ENCODE measurements at regions not wholly inside any gene's neighbourhood (a gene's known extent, or its start where the extent isn't known, plus 50 kb on each side); places are given as distances from the start of the nearest gene placed in this dataset.
"Not testable (repeated sequence)": the region's sequence is repeated elsewhere in the genome, so short reads cannot be mapped to it uniquely, and the experiment has no call there.

DNA sequence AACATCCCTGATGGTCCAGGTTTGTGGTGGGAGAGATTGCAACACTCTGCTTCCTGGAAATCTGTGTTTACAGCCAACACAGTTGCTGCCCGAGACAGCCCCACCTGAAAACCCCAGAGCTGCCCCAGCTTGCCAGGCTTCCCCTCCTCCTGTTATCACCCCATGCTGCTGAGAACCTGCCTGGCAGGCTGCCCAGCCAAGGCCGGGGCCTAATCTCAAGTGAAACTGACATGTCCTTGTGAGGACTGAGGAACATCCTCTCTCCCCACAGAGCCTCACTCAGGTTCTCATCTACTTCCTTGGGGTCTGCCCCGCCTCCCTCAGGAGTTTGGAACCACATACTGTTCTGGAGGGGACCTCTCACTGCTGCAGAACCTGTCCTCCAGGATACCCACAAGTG is 358.4 kb downstream of the KCNJ18 start:
- TF ChIP-seq, protein P1, sequence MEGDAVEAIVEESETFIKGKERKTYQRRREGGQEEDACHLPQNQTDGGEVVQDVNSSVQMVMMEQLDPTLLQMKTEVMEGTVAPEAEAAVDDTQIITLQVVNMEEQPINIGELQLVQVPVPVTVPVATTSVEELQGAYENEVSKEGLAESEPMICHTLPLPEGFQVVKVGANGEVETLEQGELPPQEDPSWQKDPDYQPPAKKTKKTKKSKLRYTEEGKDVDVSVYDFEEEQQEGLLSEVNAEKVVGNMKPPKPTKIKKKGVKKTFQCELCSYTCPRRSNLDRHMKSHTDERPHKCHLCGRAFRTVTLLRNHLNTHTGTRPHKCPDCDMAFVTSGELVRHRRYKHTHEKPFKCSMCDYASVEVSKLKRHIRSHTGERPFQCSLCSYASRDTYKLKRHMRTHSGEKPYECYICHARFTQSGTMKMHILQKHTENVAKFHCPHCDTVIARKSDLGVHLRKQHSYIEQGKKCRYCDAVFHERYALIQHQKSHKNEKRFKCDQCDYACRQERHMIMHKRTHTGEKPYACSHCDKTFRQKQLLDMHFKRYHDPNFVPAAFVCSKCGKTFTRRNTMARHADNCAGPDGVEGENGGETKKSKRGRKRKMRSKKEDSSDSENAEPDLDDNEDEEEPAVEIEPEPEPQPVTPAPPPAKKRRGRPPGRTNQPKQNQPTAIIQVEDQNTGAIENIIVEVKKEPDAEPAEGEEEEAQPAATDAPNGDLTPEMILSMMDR (IDR thresholded peaks at IDR 0.05), result not testable (repeated sequence)
- TF ChIP-seq POLR2A (IDR thresholded peaks at IDR 0.05), result not testable (repeated sequence)

All from testis (tissue), 2 donors.